HG03175 (cell line): ENCODE measurements at regions not wholly inside any gene's neighbourhood (a gene's known extent, or its start where the extent isn't known, plus 50 kb on each side); places are given as distances from the start of the nearest gene placed in this dataset.

Experiments used
- ATAC-seq: cut with Tn5 transposase; IDR thresholded peaks from one replicate; pipeline ENCODE4 v1.9.1; 2021; ENCODE audit warnings: mild to moderate bottlenecking, moderate library complexity; ENCODE audit not compliant: unreplicated experiment

DNA sequence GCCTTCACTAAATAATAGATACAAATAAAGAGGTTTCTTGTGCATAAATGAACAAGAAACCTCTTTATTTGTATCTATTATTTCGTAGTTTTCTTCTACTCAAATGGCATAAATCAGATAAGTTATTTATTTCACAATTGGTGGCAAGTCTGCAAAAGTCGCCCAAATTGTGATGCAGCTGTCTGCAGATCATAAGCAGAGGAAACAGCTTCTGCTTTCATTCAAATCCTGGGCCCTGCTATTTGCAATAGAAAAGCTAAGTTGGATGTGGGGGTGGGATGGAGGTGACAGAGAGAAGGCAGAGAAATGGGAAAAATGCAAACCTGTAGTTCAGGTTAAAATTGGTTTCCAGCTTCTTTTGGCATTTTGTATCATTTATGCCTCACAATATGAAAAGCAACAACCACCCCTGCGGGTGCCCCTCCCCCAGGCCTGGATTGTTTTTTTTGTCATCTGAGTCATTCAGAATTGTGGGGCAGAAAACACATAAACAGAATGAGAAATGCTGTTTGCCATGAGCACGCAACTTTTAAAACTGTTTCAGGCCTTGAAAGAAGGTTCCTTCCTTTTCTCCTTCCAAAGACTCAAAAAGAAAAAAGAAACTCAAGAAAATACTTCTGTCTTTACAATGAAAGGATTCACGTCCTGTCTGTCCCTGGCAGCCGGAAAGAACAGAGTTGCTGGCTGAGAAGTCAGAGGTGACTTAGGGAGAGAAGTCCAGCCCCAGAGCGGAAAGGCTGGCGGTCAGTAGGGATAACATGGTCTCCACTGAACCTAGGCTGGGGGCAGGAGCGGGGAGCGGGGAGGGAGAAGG lies 132.9 kb downstream of the BAMBI start:
- ATAC-seq = no peak

DNA sequence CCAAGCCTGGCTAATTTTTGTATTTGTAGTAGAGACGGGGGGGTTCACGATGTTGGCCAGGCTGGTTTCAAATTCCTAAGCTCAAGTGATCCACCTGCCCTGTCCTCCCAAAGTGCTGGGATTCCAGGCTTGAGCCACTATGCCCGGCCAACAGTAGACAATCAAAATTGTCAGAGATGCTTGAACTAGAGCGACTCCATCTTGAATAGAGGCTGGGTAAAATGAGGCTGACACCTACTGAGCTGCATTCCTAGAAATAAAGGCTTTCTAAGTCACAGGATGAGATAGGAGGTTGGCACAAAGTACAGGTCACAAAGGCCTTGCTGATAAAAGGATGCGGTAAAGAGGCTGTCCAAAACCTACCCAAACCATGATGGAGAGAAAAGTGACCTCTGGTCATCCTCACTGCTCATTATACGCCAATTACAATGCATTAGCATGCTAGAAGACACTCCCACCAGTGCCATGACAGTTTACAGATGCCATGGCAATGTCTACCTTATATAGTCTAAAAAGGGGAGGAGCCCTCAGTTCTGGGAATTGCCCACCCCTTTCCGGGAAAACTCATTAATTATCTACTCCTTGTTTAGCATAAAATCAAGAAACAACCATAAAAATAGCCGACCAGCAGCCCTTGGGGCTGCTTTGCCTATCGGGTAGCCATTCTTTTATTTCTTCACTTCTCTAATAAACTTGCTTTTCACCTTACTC lies 134.5 kb downstream of the BAMBI start:
- ATAC-seq = no peak

GRCh38 chr10:28812384-28813372 lies 135.4 kb downstream of the BAMBI start:
- no peak for ATAC-seq

DNA sequence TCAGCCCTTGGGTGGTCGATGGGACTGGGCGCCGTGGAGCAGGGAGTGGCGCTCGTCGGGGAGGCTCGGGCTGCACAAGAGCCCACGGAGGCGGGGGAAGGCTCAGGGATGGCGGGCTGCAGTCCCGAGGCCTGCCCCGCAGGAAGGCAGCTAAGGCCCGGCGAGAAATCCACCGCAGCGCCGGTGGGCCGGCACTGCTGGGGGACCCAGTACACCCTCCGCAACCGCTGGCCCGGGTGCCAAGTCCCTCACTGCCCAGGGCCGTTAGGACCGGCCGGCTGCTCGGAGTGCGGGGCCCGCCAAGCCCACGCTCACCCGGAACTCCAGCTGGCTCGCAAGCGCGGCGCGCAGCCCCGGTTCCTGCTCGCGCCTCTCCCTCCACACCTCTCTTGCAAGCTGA lies 138.4 kb downstream of the BAMBI start:
- no peak for ATAC-seq

DNA sequence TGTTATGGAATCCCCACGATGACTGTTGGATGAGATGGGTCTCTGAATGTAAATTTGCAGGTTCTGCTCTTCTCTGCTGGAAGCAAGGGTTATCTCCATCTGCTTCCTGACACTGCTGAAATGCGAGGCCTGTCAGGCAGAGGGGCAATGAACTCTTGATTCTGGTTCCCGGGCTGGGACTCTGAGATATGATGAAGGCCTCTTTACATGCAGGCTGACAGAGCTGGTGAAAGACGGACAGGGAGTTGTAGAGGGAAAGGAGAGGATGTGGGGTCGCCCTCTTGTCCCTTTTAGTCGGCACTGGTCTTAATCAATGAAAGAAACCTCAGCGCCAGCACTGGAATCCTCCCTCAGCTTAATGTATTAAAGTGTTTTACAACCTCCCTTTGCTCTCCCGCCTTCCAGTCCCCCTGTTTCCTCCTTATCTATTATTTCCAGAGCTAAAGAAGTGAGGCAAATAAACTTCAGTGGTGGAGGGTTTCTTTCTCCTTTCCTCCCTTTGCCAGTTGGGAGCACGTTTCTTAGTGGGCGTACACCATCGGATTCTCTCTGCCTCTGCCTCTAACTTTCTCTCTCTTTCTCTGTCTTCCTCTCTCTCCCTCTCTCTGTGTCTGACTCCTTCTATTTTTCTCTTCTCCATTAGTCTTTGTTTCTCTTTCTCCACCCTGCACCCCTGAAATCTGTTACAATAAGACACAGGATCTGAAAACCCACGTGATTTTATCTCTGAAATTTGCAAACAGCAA lies 145.6 kb downstream of the BAMBI start:
- no peak for ATAC-seq

- ATAC-seq = no peak
Observed at GRCh38 chr10:28823501-28824075, 146.3 kb downstream of the BAMBI start.

- no peak for ATAC-seq
Observed at GRCh38 chr10:28833313-28833712, 156.0 kb downstream of the BAMBI start.

GRCh38 chr10:28836435-28836743 lies 159.1 kb downstream of the BAMBI start:
- ATAC-seq = no peak

GRCh38 chr10:28837613-28838390 lies 160.5 kb downstream of the BAMBI start:
- no peak for ATAC-seq

- ATAC-seq = no peak
Observed at GRCh38 chr10:28838908-28839307, 161.6 kb downstream of the BAMBI start.

GRCh38 chr10:28839600-28840007 lies 162.3 kb downstream of the BAMBI start:
- no peak for ATAC-seq

DNA sequence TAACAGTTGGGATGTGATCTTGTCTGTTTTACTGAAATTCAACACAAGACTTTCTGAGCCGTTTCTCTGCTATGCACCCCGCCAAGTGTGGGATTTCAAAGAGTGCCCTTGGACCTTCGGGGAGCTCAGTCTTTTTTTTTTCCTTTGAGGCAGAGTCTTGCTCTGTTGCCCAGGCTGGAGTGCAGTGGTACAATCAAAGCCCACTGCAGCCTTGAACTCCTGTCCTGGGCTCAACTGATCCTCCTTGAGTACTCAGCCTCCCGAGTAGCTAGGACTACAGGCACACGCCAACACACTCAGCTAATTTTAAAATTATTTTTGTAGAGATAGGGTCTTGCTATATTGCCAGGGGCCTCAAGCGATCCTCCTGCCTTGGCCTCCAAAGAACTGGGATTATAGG lies 162.9 kb downstream of the BAMBI start:
- no peak for ATAC-seq

DNA sequence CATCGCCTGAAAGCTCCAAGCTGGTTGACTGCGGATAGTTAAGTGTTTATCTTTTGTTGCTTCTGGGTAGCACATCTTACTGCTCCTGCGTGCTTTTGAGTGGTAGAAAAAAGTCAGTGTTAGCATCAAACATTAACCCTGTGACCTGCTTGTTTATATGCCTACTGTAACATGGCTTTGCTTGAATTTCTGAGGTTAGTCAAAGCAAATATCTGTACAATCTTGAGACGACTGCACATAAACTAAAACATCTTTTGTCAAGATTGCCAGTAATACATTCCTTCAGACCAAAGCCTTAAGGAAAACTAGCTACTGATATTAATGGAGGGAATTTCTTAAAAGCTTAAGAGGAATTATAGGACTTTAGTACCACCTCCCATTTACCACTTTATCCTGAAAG lies 163.7 kb downstream of the BAMBI start:
- ATAC-seq = no peak

DNA sequence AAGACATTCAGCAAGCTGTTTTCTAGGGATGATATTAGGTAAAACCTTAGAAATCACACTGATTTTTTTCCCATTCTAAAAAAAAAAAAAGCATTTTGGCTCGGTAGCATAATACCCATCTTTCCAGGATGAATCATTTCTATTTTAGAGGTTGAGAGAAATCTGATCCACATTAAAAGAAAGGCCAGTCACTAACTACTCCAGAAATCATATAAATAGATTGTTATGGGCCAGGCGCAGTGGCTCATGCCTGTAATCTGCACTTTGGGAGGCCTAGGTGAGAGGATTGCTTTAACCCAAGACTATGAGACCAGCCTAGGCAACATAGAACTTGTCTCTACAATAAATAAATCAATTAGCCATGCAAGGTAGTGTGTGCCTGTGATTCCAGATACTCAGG lies 164.3 kb downstream of the BAMBI start:
- no peak for ATAC-seq

DNA sequence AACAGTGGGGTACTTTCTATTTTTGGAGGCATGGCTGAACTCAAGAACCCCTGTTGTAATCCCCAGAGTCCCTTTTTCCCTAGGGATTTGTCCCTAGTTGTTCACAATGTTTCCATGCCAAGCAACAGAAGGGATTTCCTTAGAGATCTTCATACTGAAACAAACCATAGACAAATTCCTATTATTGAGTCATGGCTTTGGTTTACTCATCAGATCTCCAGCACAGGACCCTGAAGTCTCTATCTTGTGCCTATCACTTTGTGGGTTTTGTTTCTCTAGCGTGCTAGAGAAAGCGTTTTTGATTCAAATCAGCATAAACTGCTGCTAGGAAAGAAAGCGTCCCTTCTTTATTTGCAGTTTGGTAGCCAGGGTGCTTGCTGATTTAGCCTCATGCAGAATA lies 165.0 kb downstream of the BAMBI start:
- no peak for ATAC-seq

DNA sequence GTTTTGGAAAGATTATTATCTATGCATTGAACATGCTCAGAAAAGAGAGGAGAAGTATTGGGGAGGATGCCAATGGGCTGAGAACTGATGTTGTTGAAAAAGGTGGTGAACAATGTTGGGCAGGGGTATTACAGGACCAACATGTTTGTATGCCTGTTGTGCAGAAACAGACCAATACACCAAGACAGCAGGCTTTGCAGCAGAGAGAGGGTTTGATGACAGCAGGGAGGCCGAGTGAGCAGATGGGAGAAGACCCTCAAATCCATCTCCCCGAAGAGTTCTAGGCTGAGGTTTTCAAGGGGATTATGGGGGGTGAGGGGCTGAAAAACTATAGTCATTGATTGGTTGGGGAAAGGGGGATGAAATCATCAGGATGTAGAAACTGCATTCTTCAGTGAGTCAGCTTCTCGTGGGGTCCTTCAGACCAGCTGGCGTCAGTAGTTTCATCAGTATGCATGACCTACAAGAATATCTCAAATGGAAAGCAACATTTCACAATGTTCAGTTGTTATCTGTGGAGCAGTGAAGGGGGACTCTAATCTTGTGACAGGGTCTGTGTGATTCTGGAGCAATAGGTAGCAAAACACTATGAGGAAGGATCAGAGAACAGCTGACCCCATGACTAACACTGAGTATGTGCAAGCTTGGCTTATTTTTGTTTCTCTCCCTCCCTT lies 167.8 kb downstream of the BAMBI start:
- no peak for ATAC-seq

GRCh38 chr10:28849309-28849708 lies 172.0 kb downstream of the BAMBI start:
- ATAC-seq = no peak

- no peak for ATAC-seq
Observed at GRCh38 chr10:28849821-28850220, 172.5 kb downstream of the BAMBI start.

GRCh38 chr10:28850784-28851183 lies 173.5 kb downstream of the BAMBI start:
- ATAC-seq = no peak
